ENCODE measurements at regions not wholly inside any gene's neighbourhood (a gene's known extent, or its start where the extent isn't known, plus 50 kb on each side); places are given as distances from the start of the nearest gene placed in this dataset.

GRCh38 chr14:42138406-42138805 lies 531.7 kb downstream of the LRFN5 start (continued):
- TF ChIP-seq THAP9 (CRISPR knock-in tag; IDR thresholded peaks at IDR 0.05; ENCODE audit: borderline replicate concordance) (no peak), TGIF2 (CRISPR knock-in tag; IDR thresholded peaks at IDR 0.05) (no peak)

- CTCF ChIA-PET (ENCODE audit: low intra/inter-chr PET ratio, low total read pairs), result no interaction called here
- Histone ChIP-seq H3K4me3 (replicated peaks in 1 of 3; ENCODE audit: insufficient read depth in 1 of 3, low read depth in 2 of 3, low read length in 3 of 3) (no peak overlapping the region), H2AFZ (ENCODE audit: low read length) (no peak overlapping the region), H4K20me1 (ENCODE audit: insufficient read depth, low read length) (no peaks in the 10 kb centered on the region), H3K27me3 (ENCODE audit: control insufficient read depth in 1 of 2, insufficient read depth in 2 of 2, low read length in 2 of 2) (no peaks in the 10 kb centered on the region), H3K4me1 (ENCODE audit: insufficient read depth, low read length) (no peaks in the 10 kb centered on the region), H3K9ac (ENCODE audit: insufficient read depth, low read depth, low read length) (no peak overlapping the region), H3K4me2 (ENCODE audit: low read depth, low read length) (no peak overlapping the region), H3K27ac (ENCODE audit: extremely low read length, insufficient read depth, low read length) (no peak overlapping the region), H3K36me3 (replicated peaks in 1 of 2; ENCODE audit: control insufficient read depth in 1 of 2, insufficient read depth in 2 of 2, low read length in 2 of 2) (no peaks in the 10 kb centered on the region), H3K79me2 (ENCODE audit: insufficient read depth, low read length) (no peaks in the 10 kb centered on the region), H3K9me3 (ENCODE audit: low read length) (peaks cover 90% of the 10 kb centered on the region)
- FAIRE-seq, result no peak
- POLR2A ChIA-PET, result no interaction called here
- no TSS peak for BruUV-seq (replicated peaks)
- ATAC-seq, result no peak
- intact Hi-C loops (cut with micrococcal nuclease; ENCODE audit: unreplicated experiment) (no loop called here), in situ Hi-C loops (cut with HindIII; ENCODE audit: extremely low pct_ligation_motif_present, low pct_unique_long_range_greater_than_20kb) (no loop called here)
- no peak for DNase-seq (ENCODE audit: low spot score)
- TF ChIP-seq SALL1 (CRISPR knock-in tag; IDR thresholded peaks at IDR 0.05), result no peak
- no peak for TF ChIP-seq ZNF710 (CRISPR knock-in tag; IDR thresholded peaks at IDR 0.05; ENCODE audit: borderline replicate concordance)
- TF ChIP-seq ZSCAN9 (CRISPR knock-in tag; IDR thresholded peaks at IDR 0.05; ENCODE audit: borderline replicate concordance), result no peak
- no peak for TF ChIP-seq ISL2 (CRISPR knock-in tag; IDR thresholded peaks at IDR 0.05)
- no peak for TF ChIP-seq NFAT5 (CRISPR knock-in tag; IDR thresholded peaks at IDR 0.05)
- TF ChIP-seq FOXM1 (CRISPR knock-in tag; IDR thresholded peaks at IDR 0.05), result no peak
- no peak for TF ChIP-seq MED8 (CRISPR knock-in tag; IDR thresholded peaks at IDR 0.05; ENCODE audit: insufficient replicate concordance)
- TF ChIP-seq ZNF678 (CRISPR knock-in tag; IDR thresholded peaks at IDR 0.05), result no peak
- TF ChIP-seq ZFP91 (CRISPR knock-in tag; IDR thresholded peaks at IDR 0.05; ENCODE audit: borderline replicate concordance), result no peak
- no peak for TF ChIP-seq ZNF547 (CRISPR knock-in tag; IDR thresholded peaks at IDR 0.05)
- TF ChIP-seq EEA1 (CRISPR knock-in tag; IDR thresholded peaks at IDR 0.05; ENCODE audit: borderline replicate concordance), result no peak
Observed at GRCh38 chr14:42130815-42131214, 524.1 kb downstream of the LRFN5 start.
